GM12865 (cell line): ENCODE measurements at regions not wholly inside any gene's neighbourhood (a gene's known extent, or its start where the extent isn't known, plus 50 kb on each side); places are given as distances from the start of the nearest gene placed in this dataset.

Experiments used
- DNase-seq: peaks from one replicate; pipeline ENCODE4 v3.0.0; 2010; ENCODE audit warnings: low read depth
- H3K4me3 ChIP-seq: 2 replicates; pipeline ENCODE4 v1.5.1; 2011; ENCODE audit warnings: mild to moderate bottlenecking, low read depth, low read length, control low read depth
- CTCF ChIP-seq: IDR thresholded peaks from 2 replicates; pipeline ENCODE4 v1.5.1; 2011; ENCODE audit warnings: low read length, control low read depth, low read depth, inconsistent platforms; ENCODE audit not compliant: insufficient read depth; ENCODE audit errors: missing control alignments

- TF ChIP-seq CTCF, result no peak
- DNase-seq, result no peak
- H3K4me3 ChIP-seq, result no peak overlapping the region
Observed at GRCh38 chr3:106078635-106079034, 209.8 kb upstream of the CBLB start.

- no peak for TF ChIP-seq CTCF
- DNase-seq, result no peak
- no peak overlapping the region for H3K4me3 ChIP-seq
Observed at GRCh38 chr3:106082616-106083015, 213.8 kb upstream of the CBLB start.

- peak; percentile 28 for DNase-seq
Observed at GRCh38 chr3:106083207-106083606, 214.4 kb upstream of the CBLB start.

GRCh38 chr3:106083854-106084253 is 215.0 kb upstream of the CBLB start:
- TF ChIP-seq CTCF, result no peak
- no peak overlapping the region for H3K4me3 ChIP-seq
- DNase-seq, result no peak

More at GRCh38 chr3:106083207-106083606, 214.4 kb upstream of the CBLB start:
- H3K4me3 ChIP-seq, result no peak overlapping the region
- no peak for TF ChIP-seq CTCF

- DNase-seq, result no peak
- H3K4me3 ChIP-seq, result no peak overlapping the region
- TF ChIP-seq CTCF, result no peak
Observed at GRCh38 chr3:106086038-106086437, 217.2 kb upstream of the CBLB start.

GRCh38 chr3:106086636-106087035 is 217.8 kb upstream of the CBLB start:
- no peak overlapping the region for H3K4me3 ChIP-seq
- TF ChIP-seq CTCF, result no peak
- DNase-seq, result no peak

- no peak overlapping the region for H3K4me3 ChIP-seq
- no peak for DNase-seq
- TF ChIP-seq CTCF, result no peak
Observed at GRCh38 chr3:106088304-106088703, 219.5 kb upstream of the CBLB start.
